Stomach (tissue), 8 donors: ENCODE measurements at regions not wholly inside any gene's neighbourhood (a gene's known extent, or its start where the extent isn't known, plus 50 kb on each side); places are given as distances from the start of the nearest gene placed in this dataset.

Source experiments
- DNase-seq, 2 donors: peaks; one replicate each; pipeline versions ENCODE4 v3.0.0 to v3.0.0-alpha.2; 2013 to 2019
- H3K27ac ChIP-seq, 5 donors: fragments of 200-600 bp in 4 of 5; sonication (generic) in 4 of 5; one replicate each; pipeline ENCODE4 v1.5.1; 2013 to 2019; ENCODE audit warnings: mild to moderate bottlenecking in 1 of 5, moderate library complexity in 1 of 5
- H3K27me3 ChIP-seq, 3 donors: fragments of 200-600 bp; sonication (generic); one replicate each; pipeline ENCODE4 v1.5.1; 2017 to 2019; ENCODE audit warnings: mixed run types in 1 of 3
- H3K36me3 ChIP-seq, 4 donors: fragments of 200-600 bp; sonication (generic); 1 replicate in 3 of 4; 2 replicates in 1 of 4; pipeline ENCODE4 v1.5.1; 2016 to 2019
- H3K4me1 ChIP-seq, 4 donors: fragments of 200-600 bp; sonication (generic); one replicate each; pipeline ENCODE4 v1.5.1; 2016 to 2019
- H3K4me3 ChIP-seq, 4 donors: fragments of 200-600 bp; sonication (generic) in 3 of 4; one replicate each; pipeline ENCODE4 v1.5.1; 2016 to 2019; ENCODE audit warnings: mild to moderate bottlenecking in 1 of 4
- H3K9me3 ChIP-seq, 4 donors: fragments of 200-600 bp; sonication (generic); one replicate each; pipeline ENCODE4 v1.5.1; 2016 to 2019
- EP300 ChIP-seq: sonication (generic); formaldehyde crosslinking; IDR thresholded peaks from one replicate; pipeline ENCODE4 v1.6.1; 2017; ENCODE audit warnings: antibody characterized with exemption
- POLR2A ChIP-seq, 4 donors: fragments of 450-650 bp; IDR thresholded peaks; one replicate each; pipeline ENCODE4 v1.6.1; 2016; ENCODE audit warnings: antibody characterized with exemption in 4 of 4, control low read depth in 2 of 4, mild to moderate bottlenecking in 1 of 4, moderate library complexity in 1 of 4
- POLR2AphosphoS5 ChIP-seq, 3 donors: sonication (generic); formaldehyde crosslinking; IDR thresholded peaks; one replicate each; pipeline ENCODE4 v1.6.1; 2016; ENCODE audit warnings: antibody characterized with exemption in 3 of 3
- WGBS, 5 donors: extraction: QIAGEN DNeasy Blood & Tissue Kit in 3 of 5; methylation state at CpG; one replicate each; pipeline versions ENCODE4 v1.1.5 to v1.1.7; 2013 to 2018; 5-methylcytosine and 5-hydroxymethylcytosine counted together
- intact Hi-C: fragments of 100-400 bp; cut with DNase I; formaldehyde crosslinking; loops from one replicate; pipeline ENCODE4 v1.15.1; 2023; ENCODE audit warnings: low total_unique reads
- TF ChIP-seq, protein P1 (sequence below), 7 experiments: fragments of 450-650 bp in 4 of 7; fragments of 200-600 bp in 3 of 7; sonication (generic) in 3 of 7; IDR thresholded peaks; one replicate each; pipeline ENCODE4 v1.5.1; 2016 to 2019; ENCODE audit warnings: antibody characterized with exemption in 7 of 7, control low read depth in 2 of 7, mild to moderate bottlenecking in 1 of 7
- donor health status: healthy with polysubstance abuse.
- donor health status: Bipolar disorder and iron deficiency.
- donor health status: healthy.

- no peak overlapping the region for H3K27ac ChIP-seq
- DNase-seq: no peak
- no peaks in the 10 kb centered on the region for H3K9me3 ChIP-seq
- H3K4me3 ChIP-seq: no peak overlapping the region
- H3K36me3 ChIP-seq: no peaks in the 10 kb centered on the region
- intact Hi-C loops: loop anchor here (10.0 kb wide), 1 partner anchor 172 kb away; no protein-coding TSS in a partner anchor
- no peaks in the 10 kb centered on the region for H3K27me3 ChIP-seq
- WGBS, 5 donors: 88 to 95% (median 94%) methylated on average over 7 of the region's 7 CpGs
- TF ChIP-seq POLR2AphosphoS5 (IDR thresholded peaks at IDR 0.05) (no peak), POLR2A (IDR thresholded peaks at IDR 0.05) (no peak), EP300 (no peak)
- TF ChIP-seq, protein P1, sequence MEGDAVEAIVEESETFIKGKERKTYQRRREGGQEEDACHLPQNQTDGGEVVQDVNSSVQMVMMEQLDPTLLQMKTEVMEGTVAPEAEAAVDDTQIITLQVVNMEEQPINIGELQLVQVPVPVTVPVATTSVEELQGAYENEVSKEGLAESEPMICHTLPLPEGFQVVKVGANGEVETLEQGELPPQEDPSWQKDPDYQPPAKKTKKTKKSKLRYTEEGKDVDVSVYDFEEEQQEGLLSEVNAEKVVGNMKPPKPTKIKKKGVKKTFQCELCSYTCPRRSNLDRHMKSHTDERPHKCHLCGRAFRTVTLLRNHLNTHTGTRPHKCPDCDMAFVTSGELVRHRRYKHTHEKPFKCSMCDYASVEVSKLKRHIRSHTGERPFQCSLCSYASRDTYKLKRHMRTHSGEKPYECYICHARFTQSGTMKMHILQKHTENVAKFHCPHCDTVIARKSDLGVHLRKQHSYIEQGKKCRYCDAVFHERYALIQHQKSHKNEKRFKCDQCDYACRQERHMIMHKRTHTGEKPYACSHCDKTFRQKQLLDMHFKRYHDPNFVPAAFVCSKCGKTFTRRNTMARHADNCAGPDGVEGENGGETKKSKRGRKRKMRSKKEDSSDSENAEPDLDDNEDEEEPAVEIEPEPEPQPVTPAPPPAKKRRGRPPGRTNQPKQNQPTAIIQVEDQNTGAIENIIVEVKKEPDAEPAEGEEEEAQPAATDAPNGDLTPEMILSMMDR (IDR thresholded peaks at IDR 0.05): no peak
- peaks cover 18 to 34% (median 22%) of the 10 kb centered on the region in 4 donors for H3K4me1 ChIP-seq
Measured at GRCh38 chr9:89923174-89923573, 318.4 kb downstream of the GADD45G start.

GRCh38 chr9:89923961-89924504 is 319.2 kb downstream of the GADD45G start:
- DNase-seq: peak in 1 of 2 donors; percentile 38
- intact Hi-C loops: loop anchor here (10.0 kb wide), 1 partner anchor 171 kb away; no protein-coding TSS in a partner anchor
- Histone ChIP-seq H3K27me3 (no peaks in the 10 kb centered on the region), H3K27ac (no peak overlapping the region), H3K36me3 (no peaks in the 10 kb centered on the region), H3K4me1 (peaks cover 18 to 37% (median 22%) of the 10 kb centered on the region in 4 donors), H3K4me3 (no peak overlapping the region), H3K9me3 (no peaks in the 10 kb centered on the region)
- TF ChIP-seq EP300 (no peak), POLR2A (IDR thresholded peaks at IDR 0.05) (no peak), POLR2AphosphoS5 (IDR thresholded peaks at IDR 0.05) (peak in 1 of 3 donors; percentile 8)
- TF ChIP-seq, protein P1 (IDR thresholded peaks at IDR 0.05): peak in 2 of 7 experiments; percentile 9 to 26
- WGBS, 5 donors: 28 to 38% (median 30%) methylated on average over 12 of the region's 12 CpGs

DNA sequence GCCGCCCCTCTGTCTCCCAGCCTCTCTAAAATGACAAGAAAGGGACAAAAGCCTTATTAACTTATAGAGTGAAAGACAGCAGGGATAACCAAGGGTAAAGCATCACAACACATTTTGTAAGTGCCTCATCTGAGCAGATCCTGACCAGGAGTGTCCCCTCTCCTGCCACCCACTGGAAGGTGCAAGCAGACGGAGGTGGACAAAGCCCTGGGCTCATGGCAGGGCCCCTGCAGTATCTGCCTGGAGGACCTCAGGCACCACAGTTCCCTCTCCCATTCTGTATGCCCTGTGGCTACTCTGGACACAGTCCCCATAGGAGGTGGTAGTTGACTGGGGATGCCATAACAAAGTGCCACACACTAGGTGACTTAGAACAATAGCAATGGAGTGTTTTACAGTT is 319.8 kb downstream of the GADD45G start:
- H3K27me3 ChIP-seq: no peaks in the 10 kb centered on the region
- H3K4me3 ChIP-seq: no peak overlapping the region
- 86 to 97% (median 95%) methylated on average over 2 of the region's 2 CpGs for WGBS, 5 donors
- no peaks in the 10 kb centered on the region for H3K9me3 ChIP-seq
- DNase-seq: no peak
- intact Hi-C loops: loop anchor here (10.0 kb wide), 1 partner anchor 170 kb away; no protein-coding TSS in a partner anchor
- H3K4me1 ChIP-seq: peaks cover 19 to 43% (median 25%) of the 10 kb centered on the region in 4 donors
- H3K27ac ChIP-seq: no peak overlapping the region
- TF ChIP-seq, protein P1 (IDR thresholded peaks at IDR 0.05): no peak
- TF ChIP-seq EP300: no peak
- no peak for TF ChIP-seq POLR2AphosphoS5 (IDR thresholded peaks at IDR 0.05)
- TF ChIP-seq POLR2A (IDR thresholded peaks at IDR 0.05): no peak
- no peaks in the 10 kb centered on the region for H3K36me3 ChIP-seq

DNA sequence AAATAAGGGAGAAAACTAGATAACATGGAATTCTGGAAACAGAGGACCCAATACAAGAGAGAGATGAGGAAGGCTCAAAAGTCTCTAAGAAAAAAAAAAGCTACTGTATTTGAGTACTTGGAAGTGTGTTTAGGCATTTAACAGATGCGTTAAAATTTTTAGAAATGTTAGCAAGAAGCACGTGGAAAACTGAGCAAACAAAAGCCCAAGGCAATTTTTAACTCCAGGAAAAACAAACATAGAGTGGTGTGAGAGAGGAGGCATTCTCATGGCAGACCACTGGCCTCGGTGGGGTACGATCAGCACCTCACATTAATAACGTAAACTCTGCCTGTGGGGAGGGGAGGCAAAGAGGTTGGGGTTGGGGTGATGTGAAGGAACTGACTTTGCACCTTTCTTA is 321.4 kb downstream of the GADD45G start:
- peaks cover 22 to 50% (median 31%) of the 10 kb centered on the region in 4 donors for H3K4me1 ChIP-seq
- H3K9me3 ChIP-seq: no peaks in the 10 kb centered on the region
- TF ChIP-seq EP300 (no peak), POLR2AphosphoS5 (IDR thresholded peaks at IDR 0.05) (no peak), POLR2A (IDR thresholded peaks at IDR 0.05) (no peak)
- TF ChIP-seq, protein P1 (IDR thresholded peaks at IDR 0.05): no peak
- DNase-seq: no peak
- peak overlapping the region in 4 of 5 donors; percentile 7 to 69 (median 48) for H3K27ac ChIP-seq
- H3K4me3 ChIP-seq: no peak overlapping the region
- no peaks in the 10 kb centered on the region for H3K27me3 ChIP-seq
- intact Hi-C loops: loop anchor here (10.0 kb wide), 1 partner anchor 169 kb away; no protein-coding TSS in a partner anchor
- WGBS, 5 donors: 31 to 53% (median 46%) methylated on average over 5 of the region's 5 CpGs
- H3K36me3 ChIP-seq: no peaks in the 10 kb centered on the region
